NCI-H2227 (cell line): ENCODE measurements at regions not wholly inside any gene's neighbourhood (a gene's known extent, or its start where the extent isn't known, plus 50 kb on each side); places are given as distances from the start of the nearest gene placed in this dataset.

Experiments
- DNase-seq: peaks from one replicate; lab custom pipeline; 2025; ENCODE audit not compliant: unreplicated experiment; lab: John Stamatoyannopoulos, UW

- no peak for DNase-seq
Measured at GRCh38 chr11:80214413-80214812, 773.6 kb upstream of the TENM4 start.

GRCh38 chr11:80211673-80212072 lies 770.8 kb upstream of the TENM4 start:
- no peak for DNase-seq

GRCh38 chr11:80204021-80204420 lies 763.2 kb upstream of the TENM4 start:
- no peak for DNase-seq

- no peak for DNase-seq
Measured at GRCh38 chr11:80196932-80197554, 756.2 kb upstream of the TENM4 start.

- no peak for DNase-seq
Measured at GRCh38 chr11:80196041-80196440, 755.2 kb upstream of the TENM4 start.

GRCh38 chr11:80194625-80195024 lies 753.8 kb upstream of the TENM4 start:
- no peak for DNase-seq

GRCh38 chr11:80194016-80194415 lies 753.2 kb upstream of the TENM4 start:
- no peak for DNase-seq

- no peak for DNase-seq
Measured at GRCh38 chr11:80188076-80188627, 747.3 kb upstream of the TENM4 start.

GRCh38 chr11:80186692-80187091 lies 745.9 kb upstream of the TENM4 start:
- no peak for DNase-seq

- no peak for DNase-seq
Measured at GRCh38 chr11:80182901-80183300, 742.1 kb upstream of the TENM4 start.

GRCh38 chr11:80173371-80174136 lies 732.7 kb upstream of the TENM4 start:
- no peak for DNase-seq

GRCh38 chr11:80168796-80169195 lies 728.0 kb upstream of the TENM4 start:
- DNase-seq = no peak

GRCh38 chr11:80167766-80168165 lies 726.9 kb upstream of the TENM4 start:
- no peak for DNase-seq

GRCh38 chr11:80165744-80166143 lies 724.9 kb upstream of the TENM4 start:
- no peak for DNase-seq

- no peak for DNase-seq
Measured at GRCh38 chr11:80163441-80163840, 722.6 kb upstream of the TENM4 start.

- DNase-seq = no peak
Measured at GRCh38 chr11:80163011-80163410, 722.2 kb upstream of the TENM4 start.

GRCh38 chr11:80162387-80162786 lies 721.6 kb upstream of the TENM4 start:
- no peak for DNase-seq

GRCh38 chr11:80157447-80157846 lies 716.6 kb upstream of the TENM4 start:
- no peak for DNase-seq

GRCh38 chr11:80156062-80156461 lies 715.2 kb upstream of the TENM4 start:
- DNase-seq = no peak

GRCh38 chr11:80155412-80156017 lies 714.7 kb upstream of the TENM4 start:
- DNase-seq = peak; percentile 6

- DNase-seq = no peak
Measured at GRCh38 chr11:80146232-80146631, 705.4 kb upstream of the TENM4 start.
